GM19043 (cell line): ENCODE measurements at regions not wholly inside any gene's neighbourhood (a gene's known extent, or its start where the extent isn't known, plus 50 kb on each side); places are given as distances from the start of the nearest gene placed in this dataset.

Experiments used
- ATAC-seq: cut with Tn5 transposase; IDR thresholded peaks from one replicate; pipeline ENCODE4 v1.9.1; 2021; ENCODE audit warnings: low read depth; ENCODE audit not compliant: unreplicated experiment

GRCh38 chr15:46872286-46872980, 844.9 kb upstream of the SEMA6D start:
- ATAC-seq = no peak

- no peak for ATAC-seq
These were observed 844.3 kb upstream of the SEMA6D start for GRCh38 chr15:46872981-46873330.

- no peak for ATAC-seq
These were observed 838.1 kb upstream of the SEMA6D start for GRCh38 chr15:46879032-46879770.

- no peak for ATAC-seq
These were observed 836.5 kb upstream of the SEMA6D start for GRCh38 chr15:46880791-46881190.

- ATAC-seq = no peak
These were observed 824.6 kb upstream of the SEMA6D start for GRCh38 chr15:46892621-46893160.

- no peak for ATAC-seq
These were observed 822.7 kb upstream of the SEMA6D start for GRCh38 chr15:46894644-46895043.

- ATAC-seq = no peak
These were observed 820.0 kb upstream of the SEMA6D start for GRCh38 chr15:46897266-46897665.

- ATAC-seq = no peak
These were observed 816.3 kb upstream of the SEMA6D start for GRCh38 chr15:46901001-46901400.

- ATAC-seq = no peak
These were observed 799.5 kb upstream of the SEMA6D start for GRCh38 chr15:46917721-46918252.

- no peak for ATAC-seq
These were observed 798.7 kb upstream of the SEMA6D start for GRCh38 chr15:46918462-46919140.

- ATAC-seq = no peak
These were observed 795.4 kb upstream of the SEMA6D start for GRCh38 chr15:46921891-46922290.

GRCh38 chr15:46930426-46930825, 786.9 kb upstream of the SEMA6D start:
- no peak for ATAC-seq

- ATAC-seq = no peak
These were observed 784.0 kb upstream of the SEMA6D start for GRCh38 chr15:46933332-46933731.

- no peak for ATAC-seq
These were observed 782.5 kb upstream of the SEMA6D start for GRCh38 chr15:46934851-46935250.

- no peak for ATAC-seq
These were observed 779.1 kb upstream of the SEMA6D start for GRCh38 chr15:46938169-46938568.

GRCh38 chr15:46941241-46941640, 776.1 kb upstream of the SEMA6D start:
- ATAC-seq = no peak

GRCh38 chr15:46946953-46947352, 770.4 kb upstream of the SEMA6D start:
- no peak for ATAC-seq

- ATAC-seq = no peak
These were observed 761.7 kb upstream of the SEMA6D start for GRCh38 chr15:46955576-46955975.

GRCh38 chr15:46956456-46956855, 760.8 kb upstream of the SEMA6D start:
- ATAC-seq = no peak

- no peak for ATAC-seq
These were observed 760.4 kb upstream of the SEMA6D start for GRCh38 chr15:46956881-46957280.

GRCh38 chr15:46960581-46960980, 756.7 kb upstream of the SEMA6D start:
- no peak for ATAC-seq
